Stimulated activated naive CD4-positive, alpha-beta T cell (primary cell): ENCODE measurements at regions not wholly inside any gene's neighbourhood (a gene's known extent, or its start where the extent isn't known, plus 50 kb on each side); places are given as distances from the start of the nearest gene placed in this dataset.
A peak's percentile ranks its signal among the peaks of the same experiment; 100 is the strongest.
"Not testable (repeated sequence)": the region's sequence is repeated elsewhere in the genome, so short reads cannot be mapped to it uniquely, and the experiment has no call there.

Source experiments
- DNase-seq, 6 experiments: peaks; one replicate each; lab custom pipeline; 2025; lab: John Stamatoyannopoulos, UW

GRCh38 chr7:66539902-66540375, 88.7 kb upstream of the KCTD7 start:
- DNase-seq = no peak

DNA sequence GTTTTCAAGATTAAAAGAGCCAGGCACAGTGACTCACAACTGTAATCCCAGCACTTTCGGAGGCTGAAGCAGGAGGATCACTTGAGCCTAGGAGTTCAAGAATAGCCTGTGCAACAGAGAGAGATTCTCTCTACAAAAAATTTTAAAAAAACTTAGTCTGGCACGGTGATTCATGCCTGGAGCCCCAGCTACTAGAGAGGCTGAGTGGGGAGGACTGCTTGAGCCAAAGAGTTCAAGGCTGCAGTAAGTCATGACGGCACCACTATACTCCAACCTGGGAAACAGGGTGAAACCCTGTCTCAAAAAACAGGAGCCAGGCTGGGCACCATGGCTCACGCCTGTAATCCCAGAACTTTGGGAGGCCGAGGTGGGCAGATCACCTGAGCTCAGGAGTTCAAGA, 86.6 kb upstream of the KCTD7 start:
- no peak for DNase-seq

- no peak for DNase-seq
These were observed 86.0 kb upstream of the KCTD7 start for GRCh38 chr7:66542528-66543269.

DNA sequence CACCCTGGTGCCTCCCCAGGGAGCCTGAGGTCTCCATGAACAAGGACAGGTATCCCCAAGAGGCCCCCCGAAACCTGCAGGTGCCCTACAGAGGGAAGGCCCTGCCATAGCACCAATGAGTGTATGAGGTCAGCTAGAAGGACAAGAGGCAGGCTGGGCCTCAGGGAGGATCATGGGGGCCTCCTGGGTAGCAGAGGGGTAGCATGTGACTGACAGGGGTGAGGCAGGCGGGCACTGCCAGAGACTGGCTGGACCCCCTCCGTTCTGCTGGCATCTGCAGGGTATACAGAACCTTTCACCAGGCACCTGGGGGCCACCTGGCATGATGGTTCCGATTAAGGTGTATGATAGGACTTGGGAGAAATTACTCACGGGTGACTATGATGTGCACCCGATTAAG, 79.2 kb upstream of the KCTD7 start:
- DNase-seq = no peak

GRCh38 chr7:66553001-66553400, 75.7 kb upstream of the KCTD7 start:
- DNase-seq = no peak

- DNase-seq = not testable (repeated sequence)
These were observed 75.0 kb upstream of the KCTD7 start for GRCh38 chr7:66553675-66554074.

- DNase-seq = not testable (repeated sequence)
These were observed 74.4 kb upstream of the KCTD7 start for GRCh38 chr7:66554291-66554690.

DNA sequence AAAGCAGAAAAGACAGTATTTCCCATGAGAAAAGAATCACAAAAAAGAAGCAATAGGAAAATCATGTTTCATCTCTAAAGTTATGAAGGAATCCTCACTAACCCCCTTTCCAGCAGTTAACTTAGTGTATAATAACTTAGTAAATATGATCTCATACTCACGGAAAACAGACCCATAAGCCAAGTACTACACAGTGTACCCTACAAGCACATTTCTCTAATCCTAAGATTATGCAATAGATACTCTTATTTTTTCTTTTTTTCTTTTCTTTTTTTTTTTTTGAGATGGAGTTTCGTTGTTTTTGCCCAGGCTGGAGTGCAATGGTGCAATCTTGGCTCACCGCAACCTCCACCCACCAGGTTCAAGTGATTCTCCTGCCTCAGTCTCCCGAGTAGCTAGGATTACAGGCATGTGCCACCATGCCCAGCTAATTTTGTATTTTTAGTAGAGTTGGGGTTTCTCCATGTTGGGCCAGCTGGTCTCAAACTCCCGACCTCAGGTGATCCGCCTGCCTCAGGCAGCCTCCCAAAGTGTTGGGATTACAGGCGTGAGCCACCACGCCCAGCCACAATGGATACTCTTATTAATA, 73.7 kb upstream of the KCTD7 start:
- not testable (repeated sequence) for DNase-seq

GRCh38 chr7:66556177-66556548, 72.5 kb upstream of the KCTD7 start:
- no peak for DNase-seq

- no peak for DNase-seq
These were observed 72.0 kb upstream of the KCTD7 start for GRCh38 chr7:66556549-66557213.

GRCh38 chr7:66557214-66558200, 71.2 kb upstream of the KCTD7 start:
- DNase-seq = peak; percentile 30 to 76 (median 62)

DNA sequence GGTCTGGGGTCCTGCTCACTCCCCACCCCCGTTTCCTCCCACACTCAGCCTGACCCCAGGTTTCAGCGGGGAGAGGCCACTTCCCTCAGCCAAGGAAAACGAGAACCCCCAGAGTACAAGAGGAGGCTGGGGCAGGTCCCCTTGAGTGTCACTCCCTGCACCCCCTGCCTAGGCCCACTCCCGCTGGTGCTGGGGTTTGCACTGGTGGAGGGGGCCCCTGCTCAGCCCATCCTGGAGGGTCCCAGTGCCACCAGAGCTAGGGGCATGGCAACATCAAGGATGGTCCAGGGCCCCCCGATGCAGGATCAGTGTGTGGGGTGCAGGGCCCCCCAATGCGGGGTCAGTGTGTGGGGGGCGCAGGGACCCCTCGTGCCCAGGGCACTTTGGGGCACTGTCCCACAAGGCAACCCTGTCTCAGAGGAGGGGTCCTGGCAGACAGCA, 70.5 kb upstream of the KCTD7 start:
- DNase-seq = no peak

GRCh38 chr7:66558660-66559465, 69.8 kb upstream of the KCTD7 start:
- DNase-seq = no peak

DNA sequence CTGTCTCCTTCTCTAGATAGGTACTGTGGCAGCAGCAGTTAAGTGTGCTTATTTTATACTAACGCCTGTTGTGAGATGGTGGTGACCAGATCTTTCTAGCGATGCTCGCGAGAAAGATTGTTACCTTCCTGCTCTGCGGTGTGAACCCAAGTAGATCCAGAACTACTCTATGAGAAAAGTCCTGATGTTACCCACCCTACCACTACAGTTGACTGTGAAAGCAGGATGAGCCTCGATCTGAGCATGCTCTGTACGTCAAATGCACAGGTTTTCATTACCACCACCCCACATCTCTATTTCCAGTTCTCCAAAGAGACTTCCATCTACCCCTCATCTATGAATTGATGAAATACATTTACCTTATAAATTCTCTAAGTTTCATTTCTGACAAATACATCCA, 64.6 kb upstream of the KCTD7 start:
- DNase-seq = no peak

GRCh38 chr7:66570179-66570578, 58.5 kb upstream of the KCTD7 start:
- not testable (repeated sequence) for DNase-seq

DNA sequence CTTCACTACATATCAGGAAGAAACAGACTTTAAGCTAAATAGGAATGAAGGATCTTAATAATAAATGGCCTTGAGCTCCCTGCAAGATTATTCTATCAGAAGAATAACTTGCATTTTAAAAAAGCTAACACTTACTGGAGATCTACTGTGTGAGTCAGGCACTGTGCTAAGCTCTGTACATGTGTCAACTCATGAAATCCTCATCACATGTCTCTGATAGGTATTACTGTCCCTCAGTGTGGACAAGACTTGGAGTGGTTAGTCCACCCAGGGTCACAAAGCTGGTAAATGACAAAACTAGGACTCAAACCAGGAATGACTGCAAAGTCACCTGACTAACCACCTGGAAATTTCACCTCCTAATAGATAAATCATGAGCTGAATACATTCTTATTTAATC, 57.1 kb upstream of the KCTD7 start:
- no peak for DNase-seq

DNA sequence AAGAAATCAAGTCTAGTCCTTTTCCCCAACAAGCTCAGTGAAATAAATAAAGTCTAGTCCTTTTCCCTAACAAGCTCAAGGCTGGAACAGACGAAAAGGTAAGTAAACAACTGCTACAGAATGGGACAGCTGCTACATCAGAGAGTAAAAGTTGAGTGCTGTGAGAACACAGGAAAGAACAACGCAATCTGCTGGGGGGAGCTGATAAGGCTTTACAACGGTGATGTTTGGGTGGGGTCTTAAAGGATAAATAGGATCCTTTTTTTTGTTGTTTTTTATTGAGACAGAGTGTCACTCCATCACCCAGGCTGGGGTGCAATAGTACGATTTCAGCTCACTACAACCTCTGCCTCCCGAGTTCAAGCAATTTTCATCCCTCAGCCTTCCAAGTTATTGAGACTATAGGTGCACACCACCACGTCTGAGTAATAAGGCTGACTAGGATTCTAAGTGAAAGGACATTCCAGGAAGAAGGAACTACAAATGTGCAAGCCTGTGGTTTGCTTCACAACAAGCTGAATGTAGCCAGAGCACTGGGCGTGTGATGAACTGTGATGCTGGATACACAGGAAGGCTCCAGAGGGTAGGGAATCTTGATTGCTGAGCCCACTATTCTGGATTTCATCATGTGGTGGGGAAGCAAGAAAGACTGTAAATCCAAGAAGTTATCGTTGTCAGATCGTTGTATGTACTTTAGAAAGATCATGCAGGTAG, 54.7 kb upstream of the KCTD7 start:
- not testable (repeated sequence) for DNase-seq

DNA sequence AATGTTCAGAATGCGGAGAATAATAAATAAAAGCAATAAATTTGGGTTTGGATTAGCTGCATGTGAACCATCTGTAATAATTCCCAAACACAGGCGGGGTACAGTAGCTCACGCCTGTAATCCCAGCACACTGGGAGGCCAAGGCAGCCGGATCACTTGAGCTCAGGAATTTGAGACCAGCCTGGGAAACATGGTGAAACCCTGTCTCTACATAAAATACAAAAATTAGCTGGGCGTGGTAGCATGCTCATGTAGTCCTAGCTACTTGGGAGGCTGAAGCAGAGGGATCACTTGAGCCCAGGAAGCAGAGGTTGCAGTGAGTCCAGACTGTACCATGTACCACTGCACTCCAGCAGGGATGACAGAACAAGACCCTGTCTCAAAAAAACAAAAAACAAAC, 53.9 kb upstream of the KCTD7 start:
- not testable (repeated sequence) for DNase-seq

DNA sequence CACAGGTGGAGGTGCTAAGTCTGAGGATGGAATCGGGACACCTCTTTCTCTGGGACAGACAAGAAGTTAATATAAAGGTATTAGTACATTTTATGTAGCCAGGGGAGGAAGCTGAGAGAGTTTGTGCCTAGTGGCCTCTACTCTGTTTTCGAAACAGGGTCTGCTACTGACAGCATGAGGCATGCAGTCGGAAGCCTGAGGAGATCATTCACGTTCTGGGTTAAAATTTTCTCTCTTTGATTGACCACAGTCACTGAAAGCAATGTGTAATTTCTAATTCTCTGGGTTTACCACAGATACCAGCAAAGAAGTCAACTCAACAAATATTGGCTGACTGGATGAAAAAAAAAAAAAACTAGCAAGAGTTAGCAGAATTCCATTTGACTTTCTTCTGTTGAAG, 53.3 kb upstream of the KCTD7 start:
- DNase-seq = no peak

DNA sequence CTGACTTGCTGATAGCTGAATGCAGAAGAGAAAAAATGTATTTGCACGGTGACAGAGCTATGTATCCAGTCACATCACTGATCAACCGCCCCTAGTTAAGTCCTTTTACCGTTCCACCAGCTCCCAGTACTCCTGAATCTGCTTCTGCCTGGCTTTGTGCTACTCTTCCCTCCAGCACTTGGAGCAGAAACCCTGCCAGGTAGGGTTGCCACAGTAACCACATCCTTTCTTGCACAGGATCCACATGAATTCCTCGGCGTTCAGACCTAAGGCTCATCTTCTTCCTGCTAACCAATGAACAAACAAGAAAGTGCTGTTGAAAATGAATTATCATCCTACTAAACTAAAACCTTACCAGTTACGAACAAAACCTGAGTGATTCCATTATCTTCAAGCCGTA, 52.0 kb upstream of the KCTD7 start:
- no peak for DNase-seq
